Eye (tissue), 1 donor: ENCODE measurements at regions not wholly inside any gene's neighbourhood (a gene's known extent, or its start where the extent isn't known, plus 50 kb on each side); places are given as distances from the start of the nearest gene placed in this dataset.

Experiments
- DNase-seq: peaks from one replicate; pipeline ENCODE4 v3.0.0-alpha.2; 2015

- peak; percentile 65 for DNase-seq
Measured at GRCh38 chr4:111631215-111631999, 513.8 kb upstream of the FAM241A start.

- DNase-seq: no peak
Measured at GRCh38 chr4:111632641-111633151, 512.6 kb upstream of the FAM241A start.

DNA sequence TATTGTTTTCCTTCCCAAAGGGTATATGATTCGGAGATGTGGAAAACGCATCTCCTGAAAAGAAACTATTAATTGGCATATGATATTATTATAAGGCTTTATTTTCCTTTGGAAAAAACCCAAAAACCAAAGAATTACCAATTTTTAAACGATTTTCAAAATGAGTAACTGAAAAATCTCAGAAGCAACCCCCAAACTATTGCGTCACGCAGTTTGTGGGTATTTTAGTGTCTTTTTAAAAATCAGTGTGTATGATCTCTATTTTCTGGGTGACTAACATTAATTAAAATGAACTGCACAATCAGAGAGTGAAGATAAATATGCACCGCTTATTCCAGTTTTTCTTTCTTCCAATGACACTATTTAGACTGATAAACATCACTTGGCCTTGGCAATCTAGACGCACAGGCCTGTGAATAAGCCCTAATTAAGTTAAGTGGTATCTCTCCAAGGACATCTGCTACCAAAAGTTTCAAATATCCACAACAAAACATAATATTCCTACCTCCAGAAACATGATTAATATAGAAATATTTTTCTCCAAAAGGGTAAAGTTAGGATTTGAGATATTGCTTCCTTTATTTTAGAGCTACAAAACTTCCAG, 511.5 kb upstream of the FAM241A start:
- DNase-seq: no peak

DNA sequence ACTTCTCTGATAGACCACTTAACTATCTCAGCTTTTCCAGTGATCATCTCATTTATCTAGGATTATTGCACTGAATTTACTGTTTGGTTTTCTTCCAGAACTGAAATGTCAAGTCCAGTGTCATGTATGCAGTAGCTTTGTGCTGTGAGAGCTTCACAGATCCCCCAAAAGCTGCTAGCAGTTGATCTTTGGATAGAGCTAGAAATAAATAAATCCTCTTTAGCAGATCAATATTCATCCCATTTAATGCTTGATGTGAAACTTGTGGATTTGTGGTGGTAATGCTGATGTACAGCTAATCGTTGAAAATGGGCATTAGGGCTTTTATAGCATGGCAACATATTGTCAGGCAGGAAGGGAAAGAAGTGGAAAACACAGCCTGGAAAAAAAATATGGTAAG, 509.6 kb upstream of the FAM241A start:
- peak; percentile 29 for DNase-seq

DNA sequence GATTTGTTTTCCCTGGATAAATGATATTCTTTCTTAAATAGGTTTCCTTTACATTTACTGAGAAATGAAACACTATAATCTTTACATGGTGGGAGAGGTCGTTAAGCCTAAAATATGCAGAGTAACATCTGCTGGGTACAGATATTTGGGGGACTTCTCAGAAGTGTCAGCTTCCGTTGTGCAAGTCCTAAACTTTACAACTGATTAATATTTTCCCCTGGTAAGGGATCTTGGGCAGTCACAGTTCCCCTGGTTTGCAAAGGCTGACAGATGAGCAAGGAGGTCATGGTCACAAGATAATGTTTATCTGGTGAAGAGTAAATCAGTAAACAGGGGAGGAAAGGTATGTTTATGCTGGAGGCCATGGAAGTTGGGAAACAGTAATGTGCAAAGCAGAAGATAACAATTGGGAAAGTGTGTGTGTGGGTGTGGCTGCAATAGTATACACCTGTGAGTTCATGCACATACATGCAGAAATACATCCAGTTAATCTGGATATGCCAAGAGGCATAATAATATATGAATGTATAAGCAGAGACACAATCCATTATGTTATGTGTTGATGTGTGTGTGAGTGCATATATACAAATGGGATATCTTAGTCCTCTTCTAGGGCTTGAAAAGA, 508.2 kb upstream of the FAM241A start:
- no peak for DNase-seq

- no peak for DNase-seq
Measured at GRCh38 chr4:111639120-111639690, 506.0 kb upstream of the FAM241A start.

DNA sequence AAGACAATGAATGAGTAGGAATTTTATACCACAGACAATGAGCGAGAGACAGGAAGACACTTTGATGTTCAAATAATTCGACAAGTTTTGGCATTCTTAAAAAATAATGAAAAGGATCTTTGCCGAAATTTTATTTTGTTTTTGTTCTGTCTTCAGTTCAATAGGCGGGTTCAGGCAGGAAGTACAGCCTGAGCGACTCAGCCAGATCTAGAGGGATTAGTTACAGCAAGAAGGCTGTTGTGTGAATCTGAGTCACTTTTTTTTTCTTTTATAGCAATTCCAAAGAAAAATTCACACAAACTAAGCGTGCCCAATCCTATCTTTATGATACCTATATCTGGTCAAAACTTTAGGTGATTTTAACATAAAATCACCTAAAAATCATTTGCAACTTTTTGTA, 505.4 kb upstream of the FAM241A start:
- DNase-seq: no peak

DNA sequence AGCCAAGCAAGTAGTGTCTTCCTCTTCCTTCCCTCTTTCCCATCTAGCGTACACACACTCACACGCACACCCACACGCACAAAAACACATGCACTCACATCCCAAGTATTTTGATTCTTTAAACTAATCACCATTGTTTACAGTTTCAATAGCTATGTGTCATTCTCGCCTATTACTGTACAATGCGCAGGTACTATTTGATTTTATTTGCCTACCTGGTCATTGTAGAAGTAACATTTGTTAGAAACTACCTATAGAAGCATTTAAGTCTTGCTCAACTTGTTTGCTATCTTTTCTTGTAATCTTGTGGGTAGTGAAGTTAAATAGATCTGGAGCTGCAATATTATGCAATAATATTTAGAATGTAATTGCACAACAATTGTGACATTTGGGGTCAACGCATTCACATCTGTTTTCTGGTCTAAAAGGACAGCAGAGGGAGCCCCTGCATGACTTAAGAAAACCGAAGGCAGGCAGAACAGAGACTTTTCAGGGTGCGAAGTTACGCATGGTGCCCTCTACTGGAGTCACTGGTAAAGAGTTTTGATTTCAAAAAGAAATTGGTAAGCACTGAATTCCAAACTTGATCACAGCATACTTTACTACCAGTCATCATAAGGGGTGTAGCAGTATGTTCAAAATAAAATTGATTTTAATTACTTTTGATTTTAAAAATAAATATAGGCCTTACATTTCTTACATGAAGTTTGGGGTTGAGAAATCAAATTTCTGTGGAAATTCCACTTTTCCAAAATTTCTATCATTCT, 503.3 kb upstream of the FAM241A start:
- DNase-seq: peak; percentile 93

DNA sequence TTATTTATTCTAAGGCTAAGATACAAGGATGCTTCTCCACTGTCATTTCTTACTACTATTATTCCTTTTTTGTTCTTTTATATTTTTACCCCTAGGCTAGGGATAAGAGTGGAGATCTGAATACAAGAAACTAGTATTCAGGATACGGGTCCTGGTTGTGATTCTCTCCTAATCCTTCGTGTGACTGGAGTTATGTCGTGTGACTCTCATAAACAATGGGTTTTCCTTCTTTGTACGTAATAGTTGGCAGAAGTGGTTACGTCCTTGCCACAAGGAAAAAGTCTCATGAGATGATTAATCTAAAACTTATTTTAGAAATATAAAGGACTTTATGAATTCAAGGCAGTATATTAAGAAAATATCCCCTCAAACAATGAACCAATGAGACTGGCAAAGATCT, 497.2 kb upstream of the FAM241A start:
- DNase-seq: no peak

GRCh38 chr4:111649308-111649707, 495.9 kb upstream of the FAM241A start:
- no peak for DNase-seq

- DNase-seq: no peak
Measured at GRCh38 chr4:111650146-111650545, 495.1 kb upstream of the FAM241A start.

GRCh38 chr4:111650674-111651086, 494.6 kb upstream of the FAM241A start:
- DNase-seq: peak; percentile 54

- DNase-seq: no peak
Measured at GRCh38 chr4:111652236-111652635, 493.0 kb upstream of the FAM241A start.

DNA sequence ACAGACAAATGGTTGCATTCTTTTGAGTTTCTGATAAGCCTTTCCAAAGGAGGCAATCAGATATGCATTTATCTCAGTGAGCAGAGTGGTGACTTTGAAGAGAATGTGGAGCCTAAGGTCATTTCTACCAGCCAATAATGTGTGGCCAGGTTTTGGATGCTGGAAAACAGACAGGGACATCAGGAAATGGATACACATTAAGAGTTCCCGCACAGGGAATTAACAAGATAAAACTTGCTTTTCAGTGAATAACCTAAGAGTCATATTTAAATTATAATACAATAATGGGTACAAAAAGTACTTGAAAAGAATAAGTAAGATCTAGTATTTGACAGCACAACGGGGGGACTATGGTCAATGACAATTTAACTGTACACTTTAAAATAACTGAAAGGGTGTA, 492.3 kb upstream of the FAM241A start:
- DNase-seq: no peak

GRCh38 chr4:111662496-111662895, 482.8 kb upstream of the FAM241A start:
- no peak for DNase-seq

- no peak for DNase-seq
Measured at GRCh38 chr4:111664308-111664945, 480.8 kb upstream of the FAM241A start.

- no peak for DNase-seq
Measured at GRCh38 chr4:111666826-111667360, 478.4 kb upstream of the FAM241A start.

GRCh38 chr4:111671756-111672155, 473.5 kb upstream of the FAM241A start:
- DNase-seq: no peak

- no peak for DNase-seq
Measured at GRCh38 chr4:111675746-111676145, 469.5 kb upstream of the FAM241A start.

DNA sequence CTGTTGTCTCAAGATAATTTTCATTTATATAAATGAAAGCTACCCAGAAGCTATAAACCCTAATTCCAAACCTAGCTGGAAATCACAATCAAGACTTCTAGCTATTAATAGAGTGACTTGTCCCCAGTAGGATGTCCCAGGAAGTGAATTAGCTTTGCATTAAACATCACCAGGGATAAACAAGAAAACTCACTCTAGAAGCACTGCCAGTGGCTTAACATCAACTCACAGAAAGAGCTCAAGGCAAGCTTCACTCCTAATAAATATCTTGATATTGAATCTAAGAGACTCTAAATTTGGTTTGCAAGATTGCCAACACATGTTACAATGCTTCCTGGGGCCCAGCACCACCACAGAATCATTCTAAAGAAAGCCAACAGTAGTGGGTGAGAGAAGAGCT, 468.7 kb upstream of the FAM241A start:
- DNase-seq: peak; percentile 35

- peak; percentile 64 for DNase-seq
Measured at GRCh38 chr4:111678479-111678878, 466.8 kb upstream of the FAM241A start.

DNA sequence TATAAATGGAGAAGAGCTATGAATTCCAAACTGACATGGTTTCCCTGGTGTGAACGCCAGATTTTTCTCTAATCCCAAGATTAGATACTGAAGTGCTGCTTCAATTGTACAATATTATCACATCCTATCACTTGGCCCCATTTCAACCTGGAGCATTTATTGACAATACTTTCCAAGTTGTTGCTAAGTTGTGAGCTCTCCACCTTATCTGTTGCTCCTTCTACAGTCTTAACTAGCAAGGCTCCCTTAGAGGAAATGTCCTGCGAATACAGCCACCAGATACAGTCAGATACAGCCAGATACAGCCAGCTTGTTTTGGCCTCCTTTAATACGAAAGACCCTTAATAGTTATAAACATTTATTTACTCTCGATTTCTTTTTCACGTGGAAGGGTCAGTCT, 466.3 kb upstream of the FAM241A start:
- DNase-seq: no peak
